Mesodermal cell (in vitro differentiated cells): ENCODE measurements at regions not wholly inside any gene's neighbourhood (a gene's known extent, or its start where the extent isn't known, plus 50 kb on each side); places are given as distances from the start of the nearest gene placed in this dataset.

Experiments used
- H3K27ac ChIP-seq: 2 replicates; pipeline ENCODE4 v1.7.0; 2013; ENCODE audit warnings: mild to moderate bottlenecking, low read depth, low read length, moderate library complexity; ENCODE audit not compliant: severe bottlenecking
- H3K36me3 ChIP-seq: 2 replicates; pipeline ENCODE4 v1.7.1; 2013; ENCODE audit warnings: mild to moderate bottlenecking, low read length, moderate library complexity; ENCODE audit not compliant: control insufficient read depth, insufficient read depth
- H3K4me1 ChIP-seq: one replicate; pipeline ENCODE4 v1.7.1; 2013; ENCODE audit warnings: mild to moderate bottlenecking, low read length; ENCODE audit not compliant: insufficient read depth, control insufficient read depth, poor library complexity, severe bottlenecking
- H3K4me3 ChIP-seq: 2 replicates; pipeline ENCODE4 v1.7.0; 2013; ENCODE audit warnings: low read length, control low read depth, mild to moderate bottlenecking; ENCODE audit not compliant: insufficient read depth, poor library complexity, severe bottlenecking; ENCODE audit errors: extremely low read depth
- H3K9me3 ChIP-seq: 2 replicates; pipeline ENCODE4 v1.7.1; 2013; ENCODE audit warnings: mild to moderate bottlenecking, low read length, moderate library complexity; ENCODE audit not compliant: control insufficient read depth
- WGBS, 2 experiments: methylation state at CpG; one replicate each; pipeline ENCODE4 v1.1.5; 2013; ENCODE audit warnings: missing lambda C conversion rate in 2 of 2; ENCODE audit not compliant: insufficient coverage in 2 of 2; 5-methylcytosine and 5-hydroxymethylcytosine counted together

DNA sequence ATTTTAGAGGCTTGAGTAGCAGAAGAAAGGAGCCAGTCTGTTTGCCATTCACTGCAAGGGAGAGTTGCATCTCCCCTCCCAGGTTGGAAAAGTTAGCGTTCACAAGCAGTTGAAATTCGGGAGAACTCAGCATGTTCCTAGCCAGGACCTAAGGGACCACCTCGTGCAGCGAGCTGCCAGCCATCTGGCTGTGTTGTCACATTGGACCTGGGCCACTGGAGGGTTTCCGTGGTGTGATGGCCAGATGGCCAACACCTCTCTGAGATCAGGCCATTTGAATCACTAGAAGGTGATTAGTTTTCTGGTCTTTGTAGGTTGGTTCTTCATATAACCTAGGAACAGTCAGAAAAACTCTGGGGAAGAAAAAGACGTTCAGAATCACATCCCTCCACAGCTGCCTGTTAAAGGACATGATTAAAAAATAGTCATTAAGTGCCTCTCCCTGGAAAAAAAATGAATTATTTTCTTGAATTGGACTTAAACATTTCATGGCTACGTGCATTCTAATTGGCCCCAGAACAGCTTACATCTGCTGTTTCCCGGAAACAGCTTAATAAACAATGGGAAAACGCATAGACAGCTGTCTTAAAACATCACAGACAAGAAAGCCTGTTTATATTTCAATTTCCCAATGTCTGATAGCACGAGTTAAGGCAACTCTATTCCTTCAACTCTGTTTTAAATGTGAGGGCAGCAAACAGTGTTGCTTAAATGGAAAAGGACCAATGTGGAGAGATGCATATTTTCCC is 303.9 kb downstream of the TENT4A start:
- WGBS, 2 experiments, result 86 to 90% methylated on average over 8 of the region's 10 CpGs
- no peaks in the 10 kb centered on the region for H3K36me3 ChIP-seq
- H3K9me3 ChIP-seq, result peaks cover 6% of the 10 kb centered on the region

DNA sequence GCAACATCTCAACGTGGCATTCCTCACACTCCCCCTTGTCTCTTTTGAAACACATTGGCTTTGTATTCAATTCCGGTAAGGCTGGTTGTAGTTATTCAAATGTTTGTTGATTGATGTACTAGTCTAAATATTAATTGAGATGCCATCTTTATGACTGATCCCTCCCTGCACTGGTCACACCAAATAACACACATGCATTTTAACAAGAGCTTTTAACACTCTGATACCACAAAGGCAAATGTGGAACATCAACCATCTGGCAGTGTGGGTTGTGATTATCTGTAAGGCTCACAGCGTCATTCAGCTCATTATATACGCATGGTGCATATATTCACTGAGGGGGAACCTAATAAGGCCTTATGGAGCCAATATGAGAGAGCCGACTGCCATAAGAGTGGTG is 305.0 kb downstream of the TENT4A start:
- 100% methylated on average over 1 of the region's 5 CpGs; no CpG with 5 or more reads in 1 of the 2 experiments for WGBS, 2 experiments
- peaks cover 13% of the 10 kb centered on the region for H3K9me3 ChIP-seq
- H3K36me3 ChIP-seq, result no peaks in the 10 kb centered on the region
- H3K27ac ChIP-seq, result no peak overlapping the region
- H3K4me1 ChIP-seq, result no peaks in the 10 kb centered on the region
- H3K4me3 ChIP-seq, result no peak overlapping the region

More for the DNA sequence above, 303.9 kb downstream of the TENT4A start:
- Histone ChIP-seq H3K27ac (no peak overlapping the region), H3K4me1 (no peaks in the 10 kb centered on the region), H3K4me3 (no peak overlapping the region)

DNA sequence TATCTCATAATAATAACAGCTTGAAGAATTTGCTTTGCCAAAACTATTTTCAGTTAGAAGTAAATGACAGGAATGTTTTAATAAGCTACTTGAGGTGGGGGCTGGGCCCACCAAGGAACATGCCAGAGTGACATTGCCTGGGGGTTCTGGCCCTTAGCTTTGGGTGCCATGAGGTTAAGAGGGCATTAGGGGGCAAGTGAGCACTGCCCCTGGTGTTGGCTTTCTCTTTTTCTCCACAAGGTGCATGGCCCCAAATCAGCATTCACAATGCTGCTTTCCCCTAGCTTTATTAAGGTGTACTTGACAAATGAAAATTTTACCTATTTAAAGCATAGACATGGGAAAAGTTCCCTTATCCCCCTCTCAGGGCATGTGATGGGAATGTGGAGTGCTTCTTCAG is 305.4 kb downstream of the TENT4A start:
- Histone ChIP-seq H3K9me3 (peaks cover 13% of the 10 kb centered on the region), H3K36me3 (no peaks in the 10 kb centered on the region), H3K27ac (no peak overlapping the region), H3K4me3 (no peak overlapping the region), H3K4me1 (no peaks in the 10 kb centered on the region)

DNA sequence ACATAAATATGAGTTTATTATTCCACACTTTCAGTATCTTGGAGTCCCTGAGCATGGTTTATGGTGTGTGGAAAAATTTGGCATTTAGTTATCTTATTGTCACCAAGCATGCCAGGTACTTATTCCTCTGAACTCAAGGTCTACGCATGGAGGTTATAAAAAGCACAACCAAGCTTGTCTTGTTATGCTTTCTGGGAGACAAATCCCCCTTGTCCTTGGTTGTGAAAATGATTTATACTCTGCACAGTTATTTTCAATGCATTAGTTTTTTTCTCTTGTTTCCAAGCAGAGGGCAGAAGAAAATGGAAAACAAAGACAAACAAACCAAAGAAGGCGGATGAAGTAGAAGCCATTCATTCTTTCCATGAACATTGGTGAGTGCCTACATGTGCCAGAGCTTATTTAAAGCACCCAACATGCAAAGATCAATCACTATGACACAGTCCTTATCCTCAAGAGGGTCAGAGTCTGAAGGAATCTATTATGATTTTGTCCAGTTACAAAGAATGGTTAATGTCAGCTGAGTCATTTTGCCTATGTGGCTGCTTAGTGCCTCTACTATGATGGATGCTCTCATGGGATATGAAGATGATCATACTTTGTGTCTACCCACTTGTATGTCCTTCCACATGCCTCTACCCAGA is 323.1 kb downstream of the TENT4A start:
- Histone ChIP-seq H3K4me1 (peaks cover 4% of the 10 kb centered on the region), H3K27ac (no peak overlapping the region), H3K9me3 (no peaks in the 10 kb centered on the region), H3K4me3 (no peak overlapping the region), H3K36me3 (no peaks in the 10 kb centered on the region)
- WGBS, 2 experiments, result 83 to 100% methylated on average over 1 of the region's 2 CpGs

DNA sequence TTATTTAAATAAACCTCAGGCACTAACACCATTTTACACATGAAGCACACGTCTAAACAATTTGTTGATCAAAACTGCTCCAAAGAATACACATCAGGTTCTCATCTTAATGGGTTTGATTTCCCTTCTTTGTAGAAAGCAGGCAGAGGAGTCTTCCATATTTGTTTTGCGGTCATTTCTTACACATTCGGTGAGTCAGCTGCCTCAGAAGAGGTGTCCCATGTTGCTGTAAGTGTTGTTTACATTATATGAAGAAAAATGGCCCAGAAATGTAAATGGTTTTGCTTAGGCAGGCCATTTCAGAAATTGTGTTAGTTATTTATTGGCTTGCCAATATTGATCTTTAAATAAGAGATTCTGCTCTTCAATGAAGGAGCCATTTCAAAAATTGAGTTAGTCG is 325.8 kb downstream of the TENT4A start:
- Histone ChIP-seq H3K9me3 (no peaks in the 10 kb centered on the region), H3K27ac (no peak overlapping the region), H3K4me1 (peaks cover 4% of the 10 kb centered on the region), H3K36me3 (no peaks in the 10 kb centered on the region), H3K4me3 (no peak overlapping the region)
- 86 to 90% methylated on average over 2 to 3 of the region's 4 CpGs for WGBS, 2 experiments

DNA sequence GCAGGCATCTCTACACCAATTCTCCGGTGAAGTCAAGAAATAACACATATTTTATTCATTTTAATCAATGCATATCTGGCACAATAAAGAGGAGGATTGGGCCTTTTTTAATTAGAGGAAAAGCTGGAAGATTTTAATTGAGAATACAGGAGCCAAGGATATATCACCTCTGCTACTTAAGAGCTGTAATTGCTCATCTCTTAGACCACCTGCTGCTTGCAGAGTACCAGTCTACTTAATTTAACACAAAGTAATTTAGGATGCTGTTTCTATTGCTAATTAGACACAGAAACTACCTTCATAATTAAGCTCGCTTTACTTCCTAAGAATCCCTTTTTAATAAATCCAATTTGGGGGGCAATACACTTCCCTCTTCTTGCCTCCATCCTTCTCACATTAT is 326.9 kb downstream of the TENT4A start:
- 100% methylated on average over 1 of the region's 2 CpGs for WGBS, 2 experiments
- no peak overlapping the region for H3K27ac ChIP-seq
- H3K4me3 ChIP-seq, result no peak overlapping the region
- H3K36me3 ChIP-seq, result no peaks in the 10 kb centered on the region
- H3K4me1 ChIP-seq, result peaks cover 4% of the 10 kb centered on the region
- H3K9me3 ChIP-seq, result no peaks in the 10 kb centered on the region

DNA sequence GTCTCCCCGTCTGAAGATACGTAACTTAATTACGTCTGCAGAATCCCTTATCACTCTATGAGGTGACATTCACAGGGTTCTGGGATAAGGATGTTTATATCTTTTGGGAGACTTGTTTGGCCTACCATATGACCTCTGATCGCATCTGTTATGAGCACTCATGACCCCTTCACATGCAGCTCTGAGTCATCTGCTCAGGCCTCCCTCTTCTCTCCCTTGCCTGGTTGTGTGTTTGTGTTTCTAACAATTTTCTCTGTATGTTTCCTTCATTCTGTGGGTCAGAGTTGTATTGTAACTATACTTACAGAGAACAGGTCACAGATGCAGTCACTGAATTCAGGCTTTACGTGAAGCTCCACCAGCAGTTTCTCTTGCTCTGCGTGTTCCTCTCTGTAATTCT is 330.6 kb downstream of the TENT4A start:
- Histone ChIP-seq H3K4me3 (no peak overlapping the region), H3K9me3 (no peaks in the 10 kb centered on the region), H3K4me1 (no peaks in the 10 kb centered on the region), H3K27ac (no peak overlapping the region), H3K36me3 (no peaks in the 10 kb centered on the region)
- WGBS, 2 experiments, result 88 to 90% methylated on average over 5 to 6 of the region's 6 CpGs

DNA sequence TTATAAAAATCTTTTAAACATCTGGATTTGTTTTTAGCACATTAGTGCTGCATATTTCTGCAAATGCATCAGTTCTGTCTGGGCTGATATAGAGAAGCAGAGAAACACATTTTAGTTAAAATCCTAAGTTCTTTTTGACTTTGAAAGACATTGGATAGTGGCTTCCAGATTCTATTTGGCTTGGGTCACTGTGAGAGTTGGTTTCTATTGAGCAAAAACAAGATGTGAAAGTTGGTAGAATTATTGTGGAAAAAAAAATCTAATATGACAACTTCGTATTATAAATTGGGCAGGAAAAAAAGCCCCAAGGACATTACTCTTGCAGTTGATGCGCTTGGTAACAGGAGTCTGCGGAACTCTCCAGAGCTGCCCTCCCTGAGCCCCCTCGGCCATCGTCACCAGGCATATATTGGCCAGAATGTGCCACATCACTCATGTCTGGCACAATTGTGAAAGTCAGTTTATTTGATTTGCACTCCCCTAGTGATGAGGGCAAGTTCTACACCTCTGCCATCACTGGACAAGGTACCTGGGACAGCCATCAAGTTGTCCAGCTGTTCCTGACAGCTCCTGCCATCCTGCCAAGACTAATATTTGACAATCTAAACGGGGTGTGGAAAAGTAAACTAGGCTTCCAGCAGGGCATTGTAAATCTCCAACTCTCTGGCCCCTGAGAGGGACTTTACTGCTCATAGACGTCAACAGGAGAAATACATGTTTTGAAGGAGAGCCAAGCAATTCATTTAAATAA is 334.5 kb downstream of the TENT4A start:
- Histone ChIP-seq H3K4me3 (no peak overlapping the region), H3K27ac (no peak overlapping the region), H3K9me3 (no peaks in the 10 kb centered on the region), H3K4me1 (no peaks in the 10 kb centered on the region), H3K36me3 (no peaks in the 10 kb centered on the region)
- WGBS, 2 experiments, result 97 to 99% methylated on average over 5 to 6 of the region's 7 CpGs

DNA sequence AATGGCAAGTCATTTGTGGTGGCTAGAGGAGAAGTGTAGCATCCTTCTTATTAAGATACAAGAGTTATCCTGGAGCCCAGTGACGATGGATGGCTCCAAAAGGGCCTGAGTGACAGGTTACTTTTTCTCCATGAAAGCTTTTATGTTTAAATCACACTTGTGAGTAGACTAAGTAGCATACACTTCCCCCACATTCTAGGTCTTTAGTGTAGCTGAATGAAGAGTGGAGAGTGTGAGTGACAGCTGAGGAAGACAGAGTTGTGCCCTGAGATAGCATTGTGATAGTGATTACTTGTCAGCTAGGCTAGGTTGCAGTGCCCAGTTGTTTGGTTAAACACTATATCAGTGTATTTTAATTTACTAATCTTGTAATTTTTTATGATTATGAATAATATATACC is 337.8 kb downstream of the TENT4A start:
- no peaks in the 10 kb centered on the region for H3K36me3 ChIP-seq
- H3K4me3 ChIP-seq, result no peak overlapping the region
- H3K4me1 ChIP-seq, result no peaks in the 10 kb centered on the region
- H3K27ac ChIP-seq, result no peak overlapping the region
- H3K9me3 ChIP-seq, result no peaks in the 10 kb centered on the region
- no CpG with 5 or more reads among the region's 1 CpG for WGBS, 2 experiments

DNA sequence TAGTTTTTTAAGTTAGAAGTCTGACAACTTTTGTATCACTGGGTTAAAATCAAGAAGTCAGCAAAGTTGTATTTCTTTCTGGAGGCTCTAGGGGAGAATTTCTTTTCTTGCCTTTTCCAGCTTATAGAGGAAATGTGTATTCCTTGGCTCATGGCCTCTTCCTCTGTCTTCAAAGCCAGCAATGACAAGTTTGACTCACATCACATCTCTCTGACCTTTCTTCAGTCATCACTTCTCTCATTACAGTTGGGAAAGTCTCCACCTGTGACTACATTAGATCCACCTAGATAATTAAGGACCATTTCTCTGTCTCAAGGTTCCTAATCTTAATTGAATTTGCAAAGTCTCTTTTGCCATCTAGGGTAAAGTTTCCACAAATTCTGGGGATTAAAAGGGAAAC is 339.9 kb downstream of the TENT4A start:
- Histone ChIP-seq H3K4me1 (no peaks in the 10 kb centered on the region), H3K36me3 (no peaks in the 10 kb centered on the region), H3K4me3 (no peak overlapping the region), H3K27ac (no peak overlapping the region), H3K9me3 (no peaks in the 10 kb centered on the region)
